ENCODE measurements at regions not wholly inside any gene's neighbourhood (a gene's known extent, or its start where the extent isn't known, plus 50 kb on each side); places are given as distances from the start of the nearest gene placed in this dataset.

DNA sequence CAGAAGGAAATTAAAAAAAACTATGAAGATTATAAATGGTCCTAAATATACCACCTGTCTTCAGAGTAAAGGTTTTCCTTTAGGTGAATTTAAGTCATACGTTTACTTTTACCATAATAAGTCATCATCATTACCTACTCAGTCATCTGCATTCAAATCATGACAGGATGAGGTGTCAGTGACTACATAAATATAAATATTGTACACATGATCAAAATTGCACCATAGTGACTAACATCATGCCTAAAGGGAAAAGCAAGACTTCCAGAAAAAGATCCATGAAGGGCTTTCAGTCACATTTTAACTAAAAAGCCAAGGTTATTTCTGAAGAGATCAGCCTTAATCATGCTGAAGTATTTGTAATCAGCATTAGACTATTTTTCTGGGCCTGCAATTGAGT is 759.9 kb upstream of the FLRT2 start:
- TF ChIP-seq EP300 (IDR thresholded peaks at IDR 0.05) = no peak
- TF ChIP-seq, protein P1, sequence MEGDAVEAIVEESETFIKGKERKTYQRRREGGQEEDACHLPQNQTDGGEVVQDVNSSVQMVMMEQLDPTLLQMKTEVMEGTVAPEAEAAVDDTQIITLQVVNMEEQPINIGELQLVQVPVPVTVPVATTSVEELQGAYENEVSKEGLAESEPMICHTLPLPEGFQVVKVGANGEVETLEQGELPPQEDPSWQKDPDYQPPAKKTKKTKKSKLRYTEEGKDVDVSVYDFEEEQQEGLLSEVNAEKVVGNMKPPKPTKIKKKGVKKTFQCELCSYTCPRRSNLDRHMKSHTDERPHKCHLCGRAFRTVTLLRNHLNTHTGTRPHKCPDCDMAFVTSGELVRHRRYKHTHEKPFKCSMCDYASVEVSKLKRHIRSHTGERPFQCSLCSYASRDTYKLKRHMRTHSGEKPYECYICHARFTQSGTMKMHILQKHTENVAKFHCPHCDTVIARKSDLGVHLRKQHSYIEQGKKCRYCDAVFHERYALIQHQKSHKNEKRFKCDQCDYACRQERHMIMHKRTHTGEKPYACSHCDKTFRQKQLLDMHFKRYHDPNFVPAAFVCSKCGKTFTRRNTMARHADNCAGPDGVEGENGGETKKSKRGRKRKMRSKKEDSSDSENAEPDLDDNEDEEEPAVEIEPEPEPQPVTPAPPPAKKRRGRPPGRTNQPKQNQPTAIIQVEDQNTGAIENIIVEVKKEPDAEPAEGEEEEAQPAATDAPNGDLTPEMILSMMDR (IDR thresholded peaks at IDR 0.05) = no peak
